Cardiac muscle cell (in vitro differentiated cells and primary cell): ENCODE measurements at regions not wholly inside any gene's neighbourhood (a gene's known extent, or its start where the extent isn't known, plus 50 kb on each side); places are given as distances from the start of the nearest gene placed in this dataset.

ENCODE experiments used
- DNase-seq, 2 donors: peaks; one replicate each; pipeline versions ENCODE4 v3.0.0 to v3.0.0-alpha.2; 2010 to 2017; ENCODE audit warnings: low read depth in 1 of 2, low spot score in 1 of 2
- H3K27ac ChIP-seq: fragments of 200-600 bp; sonication (generic); 2 replicates; pipeline ENCODE4 v1.5.1; 2016
- H3K27me3 ChIP-seq: fragments of 200-600 bp; sonication (generic); 2 replicates; pipeline ENCODE4 v1.6.0; 2016; ENCODE audit warnings: control low read depth
- H3K36me3 ChIP-seq: fragments of 200-600 bp; sonication (generic); 2 replicates; pipeline ENCODE4 v1.5.1; 2016; ENCODE audit warnings: control low read depth
- H3K4me1 ChIP-seq: fragments of 200-600 bp; sonication (generic); 2 replicates; pipeline ENCODE4 v1.8.1; 2017; ENCODE audit warnings: low read depth, mild to moderate bottlenecking, mixed run types
- H3K4me3 ChIP-seq: fragments of 200-600 bp; sonication (generic); 2 replicates; pipeline ENCODE4 v1.5.1; 2016; ENCODE audit warnings: mild to moderate bottlenecking
- H3K9me3 ChIP-seq: fragments of 200-600 bp; sonication (generic); 2 replicates; pipeline ENCODE4 v1.5.1; 2017; ENCODE audit warnings: low read depth, mild to moderate bottlenecking, control low read depth
- TF ChIP-seq, protein P1 (sequence below): IDR thresholded peaks from 2 replicates; pipeline ENCODE4 v1.5.1; 2012; ENCODE audit warnings: low read depth, mild to moderate bottlenecking, low read length

DNA sequence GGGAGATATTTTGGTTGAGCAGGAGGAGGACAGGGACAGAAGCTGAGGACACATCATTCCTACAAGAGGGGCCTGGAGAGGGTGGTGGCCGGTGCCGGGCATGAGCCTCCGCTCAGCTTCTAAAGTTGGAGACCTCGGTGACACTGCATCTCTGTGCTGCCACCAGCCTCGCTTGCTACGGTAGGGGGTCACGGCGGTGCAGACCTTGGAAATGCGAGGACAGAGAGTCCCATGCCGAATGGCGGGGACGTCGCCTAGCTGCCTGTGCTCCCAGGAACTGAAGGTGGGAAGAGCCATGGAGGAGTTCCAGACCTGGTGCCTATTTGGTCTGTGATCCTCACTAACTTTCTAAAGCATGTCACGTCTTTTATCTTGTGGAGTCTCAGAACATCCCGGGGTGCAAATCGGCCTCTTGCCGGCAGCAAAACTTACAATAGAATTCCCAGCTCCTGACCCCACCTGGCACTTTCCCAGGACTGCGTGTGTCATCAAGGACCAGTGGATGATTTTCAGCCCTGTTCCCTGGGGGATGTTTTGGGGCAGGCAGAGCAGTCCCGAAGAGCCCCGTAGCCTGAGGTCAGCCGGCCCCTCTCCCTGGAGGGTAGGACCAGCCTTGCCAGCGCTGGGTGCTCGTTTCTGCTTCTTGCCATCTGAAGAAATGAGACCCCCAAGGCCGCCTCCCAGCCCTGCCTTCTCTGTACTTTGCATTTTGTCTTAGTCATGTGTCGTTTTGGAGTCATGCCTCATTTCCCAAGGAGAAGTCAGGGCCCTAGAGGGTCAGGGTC is 205.8 kb upstream of the SHH start:
- DNase-seq = no peak
- Histone ChIP-seq H3K27me3 (no peaks in the 10 kb centered on the region), H3K27ac (no peak overlapping the region), H3K36me3 (no peaks in the 10 kb centered on the region), H3K9me3 (no peaks in the 10 kb centered on the region), H3K4me3 (no peak overlapping the region), H3K4me1 (no peaks in the 10 kb centered on the region)
- TF ChIP-seq, protein P1, sequence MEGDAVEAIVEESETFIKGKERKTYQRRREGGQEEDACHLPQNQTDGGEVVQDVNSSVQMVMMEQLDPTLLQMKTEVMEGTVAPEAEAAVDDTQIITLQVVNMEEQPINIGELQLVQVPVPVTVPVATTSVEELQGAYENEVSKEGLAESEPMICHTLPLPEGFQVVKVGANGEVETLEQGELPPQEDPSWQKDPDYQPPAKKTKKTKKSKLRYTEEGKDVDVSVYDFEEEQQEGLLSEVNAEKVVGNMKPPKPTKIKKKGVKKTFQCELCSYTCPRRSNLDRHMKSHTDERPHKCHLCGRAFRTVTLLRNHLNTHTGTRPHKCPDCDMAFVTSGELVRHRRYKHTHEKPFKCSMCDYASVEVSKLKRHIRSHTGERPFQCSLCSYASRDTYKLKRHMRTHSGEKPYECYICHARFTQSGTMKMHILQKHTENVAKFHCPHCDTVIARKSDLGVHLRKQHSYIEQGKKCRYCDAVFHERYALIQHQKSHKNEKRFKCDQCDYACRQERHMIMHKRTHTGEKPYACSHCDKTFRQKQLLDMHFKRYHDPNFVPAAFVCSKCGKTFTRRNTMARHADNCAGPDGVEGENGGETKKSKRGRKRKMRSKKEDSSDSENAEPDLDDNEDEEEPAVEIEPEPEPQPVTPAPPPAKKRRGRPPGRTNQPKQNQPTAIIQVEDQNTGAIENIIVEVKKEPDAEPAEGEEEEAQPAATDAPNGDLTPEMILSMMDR = no peak

DNA sequence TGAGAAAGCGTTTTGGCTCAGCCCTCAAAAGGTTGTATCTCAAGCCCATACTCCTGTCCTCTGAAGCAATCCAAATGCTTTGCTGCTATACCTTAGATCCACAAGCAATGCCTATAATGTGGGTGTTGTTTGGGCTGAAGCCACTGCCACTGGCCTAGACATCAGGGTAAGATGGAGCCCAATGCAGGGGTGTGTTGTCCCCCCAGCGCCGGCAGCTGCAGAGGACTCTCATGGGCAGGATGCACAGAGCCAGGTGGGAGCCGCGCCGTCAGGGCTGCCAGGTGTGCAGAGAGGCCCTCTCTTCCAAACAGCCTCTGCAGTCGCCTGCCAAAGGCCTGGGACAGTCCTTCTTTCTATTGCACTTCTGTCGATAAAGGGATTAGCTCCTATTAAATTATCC is 205.2 kb upstream of the SHH start:
- no peak overlapping the region for H3K27ac ChIP-seq
- H3K4me3 ChIP-seq = no peak overlapping the region
- no peak for DNase-seq
- TF ChIP-seq, protein P1 = no peak
- H3K36me3 ChIP-seq = no peaks in the 10 kb centered on the region
- no peaks in the 10 kb centered on the region for H3K4me1 ChIP-seq
- no peaks in the 10 kb centered on the region for H3K27me3 ChIP-seq
- H3K9me3 ChIP-seq = no peaks in the 10 kb centered on the region

DNA sequence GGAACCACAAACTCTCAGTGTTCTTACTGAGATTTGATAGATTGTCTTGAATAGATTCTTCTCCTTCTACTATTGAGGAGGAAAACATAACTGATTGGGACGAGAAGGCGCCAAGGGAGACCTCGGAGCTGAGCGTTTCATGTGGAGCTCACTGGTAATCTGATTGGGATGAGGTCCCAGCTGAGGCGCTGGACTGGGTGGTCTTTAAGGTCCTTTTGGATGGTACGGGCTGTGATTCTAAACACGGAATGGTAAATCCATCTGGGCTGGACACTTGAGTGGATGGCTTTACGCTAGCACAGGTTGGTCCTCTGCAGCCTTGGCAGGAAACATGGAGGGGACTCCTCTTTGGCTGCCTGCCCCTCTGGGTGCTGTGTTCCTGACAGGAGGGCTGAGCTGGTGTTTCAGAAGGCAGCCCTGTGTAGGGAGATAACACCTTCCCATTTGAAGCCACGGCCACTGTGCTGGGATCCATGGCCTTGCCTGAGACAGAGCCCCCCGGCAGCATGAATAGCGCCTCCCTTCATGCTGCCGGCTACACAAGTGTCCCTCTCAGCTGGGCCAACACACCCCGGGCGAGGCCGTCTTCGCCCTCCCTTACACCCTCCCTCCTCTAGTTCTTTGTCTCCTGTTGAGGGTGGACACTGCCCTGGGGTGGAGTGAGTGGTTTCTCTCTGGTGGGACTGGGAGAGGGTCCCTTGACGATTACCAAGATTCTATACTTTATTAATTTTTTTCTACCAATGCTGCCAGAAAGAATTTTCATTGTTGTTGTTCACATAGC is 203.2 kb upstream of the SHH start:
- no peak overlapping the region for H3K27ac ChIP-seq
- TF ChIP-seq, protein P1 = no peak
- no peak overlapping the region for H3K4me3 ChIP-seq
- H3K4me1 ChIP-seq = no peaks in the 10 kb centered on the region
- H3K36me3 ChIP-seq = no peaks in the 10 kb centered on the region
- no peaks in the 10 kb centered on the region for H3K9me3 ChIP-seq
- no peak for DNase-seq
- H3K27me3 ChIP-seq = no peaks in the 10 kb centered on the region

DNA sequence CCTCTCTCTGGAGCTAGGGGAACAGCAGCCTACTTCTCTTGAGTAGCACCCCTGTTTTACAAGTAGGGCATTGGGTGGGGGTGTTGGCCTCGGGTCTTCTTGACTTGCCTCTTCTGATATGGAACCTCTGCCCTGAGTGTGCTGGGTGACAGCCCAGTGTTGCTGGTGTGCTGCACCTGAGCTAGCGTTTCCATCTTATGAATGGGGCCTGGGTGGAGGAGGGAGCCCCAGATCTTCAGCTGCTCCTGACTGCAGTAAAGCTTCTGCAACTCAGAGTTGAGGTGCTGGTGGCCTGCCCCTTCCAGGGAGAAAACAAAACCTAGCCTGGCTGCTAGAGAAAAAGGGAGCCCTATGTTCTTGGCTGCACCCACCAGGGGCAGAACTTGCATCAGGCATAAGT is 202.5 kb upstream of the SHH start:
- TF ChIP-seq, protein P1 = no peak
- Histone ChIP-seq H3K27ac (no peak overlapping the region), H3K4me3 (no peak overlapping the region), H3K4me1 (no peaks in the 10 kb centered on the region), H3K27me3 (no peaks in the 10 kb centered on the region), H3K36me3 (no peaks in the 10 kb centered on the region), H3K9me3 (no peaks in the 10 kb centered on the region)
- DNase-seq = no peak

DNA sequence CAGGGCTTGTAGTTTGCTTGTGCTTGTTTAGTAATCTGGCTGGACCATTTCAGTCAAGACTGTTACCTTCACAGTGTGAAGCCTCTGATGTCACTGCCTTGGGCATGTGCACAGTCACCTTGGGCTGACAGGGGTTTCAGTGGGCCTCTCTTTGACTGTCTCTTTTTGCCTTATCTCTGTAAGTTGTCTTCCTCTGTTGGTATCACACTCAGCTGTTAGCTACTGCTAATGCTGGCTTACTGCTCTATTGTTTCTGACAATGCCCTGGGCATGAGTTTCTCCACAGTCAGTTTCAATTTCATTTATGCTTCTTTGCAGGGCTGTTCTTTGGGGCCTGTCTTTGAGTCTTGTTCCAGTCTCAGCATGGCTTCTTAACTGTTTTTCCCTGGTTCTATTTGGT is 201.9 kb upstream of the SHH start:
- no peaks in the 10 kb centered on the region for H3K27me3 ChIP-seq
- H3K9me3 ChIP-seq = no peaks in the 10 kb centered on the region
- no peaks in the 10 kb centered on the region for H3K4me1 ChIP-seq
- no peak overlapping the region for H3K27ac ChIP-seq
- no peak overlapping the region for H3K4me3 ChIP-seq
- TF ChIP-seq, protein P1 = no peak
- no peaks in the 10 kb centered on the region for H3K36me3 ChIP-seq
- no peak for DNase-seq
